ENCODE measurements at regions not wholly inside any gene's neighbourhood (a gene's known extent, or its start where the extent isn't known, plus 50 kb on each side); places are given as distances from the start of the nearest gene placed in this dataset.

- no peaks in the 10 kb centered on the region for H3K36me3 ChIP-seq (ENCODE audit: insufficient read depth, low read length)
- FAIRE-seq (no peak), DNase-seq (ENCODE audit: low read depth) (no peak)
- Mint-ChIP-seq H3K4me1 (ENCODE audit: low read depth, unreplicated experiment) (peaks cover 13% of the 10 kb centered on the region), H3K9me3 (ENCODE audit: unreplicated experiment) (no peaks in the 10 kb centered on the region), H3K36me3 (ENCODE audit: low read depth, unreplicated experiment) (no peaks in the 10 kb centered on the region), H3K27me3 (ENCODE audit: low read depth, unreplicated experiment) (no peaks in the 10 kb centered on the region), H3K4me3 (ENCODE audit: unreplicated experiment) (no peak overlapping the region), H3K27ac (ENCODE audit: unreplicated experiment) (no peak overlapping the region)
- peaks cover 4% of the 10 kb centered on the region for H3K4me1 ChIP-seq (ENCODE audit: insufficient read depth, low read length)
- no peaks in the 10 kb centered on the region for H4K20me1 ChIP-seq (ENCODE audit: insufficient read depth, low read length)
- H3K9ac ChIP-seq (ENCODE audit: low read length): no peak overlapping the region
- H3K79me2 ChIP-seq (ENCODE audit: insufficient read depth, low read length): no peaks in the 10 kb centered on the region
- H3K4me2 ChIP-seq (ENCODE audit: low read length): no peak overlapping the region
- TF ChIP-seq CTCF (IDR thresholded peaks at IDR 0.05; ENCODE audit: insufficient read depth, low read depth, low read length): no peak
- TF ChIP-seq EZH2 (IDR thresholded peaks at IDR 0.05; ENCODE audit: insufficient read depth, low read length): no peak
- H3K9me3 ChIP-seq (ENCODE audit: insufficient read depth, low read depth, low read length): no peaks in the 10 kb centered on the region
- H3K27me3 ChIP-seq (ENCODE audit: insufficient read depth, low read length): no peaks in the 10 kb centered on the region
- no peak overlapping the region for H3K27ac ChIP-seq (ENCODE audit: low read depth, low read length)
- no peak overlapping the region for H3K4me3 ChIP-seq (ENCODE audit: insufficient read depth, low read depth, low read length)
- no peak overlapping the region for H2AFZ ChIP-seq (ENCODE audit: low read depth, low read length)
Observed at GRCh38 chrX:40943093-40943641, 142.1 kb upstream of the USP9X start.

- Histone ChIP-seq H3K4me1 (ENCODE audit: insufficient read depth, low read length) (peaks cover 4% of the 10 kb centered on the region), H3K79me2 (ENCODE audit: insufficient read depth, low read length) (no peaks in the 10 kb centered on the region), H3K9ac (ENCODE audit: low read length) (no peak overlapping the region), H3K4me3 (ENCODE audit: insufficient read depth, low read depth, low read length) (no peak overlapping the region), H2AFZ (ENCODE audit: low read depth, low read length) (no peak overlapping the region), H3K27me3 (ENCODE audit: insufficient read depth, low read length) (no peaks in the 10 kb centered on the region), H3K27ac (ENCODE audit: low read depth, low read length) (peak overlapping the region; percentile 44), H4K20me1 (ENCODE audit: insufficient read depth, low read length) (no peaks in the 10 kb centered on the region), H3K36me3 (ENCODE audit: insufficient read depth, low read length) (no peaks in the 10 kb centered on the region), H3K4me2 (ENCODE audit: low read length) (no peak overlapping the region), H3K9me3 (ENCODE audit: insufficient read depth, low read depth, low read length) (no peaks in the 10 kb centered on the region)
- Mint-ChIP-seq H3K4me3 (ENCODE audit: unreplicated experiment) (no peak overlapping the region), H3K36me3 (ENCODE audit: low read depth, unreplicated experiment) (no peaks in the 10 kb centered on the region), H3K4me1 (ENCODE audit: low read depth, unreplicated experiment) (peaks cover 11% of the 10 kb centered on the region), H3K27ac (ENCODE audit: unreplicated experiment) (peak overlapping the region; percentile 49), H3K9me3 (ENCODE audit: unreplicated experiment) (no peaks in the 10 kb centered on the region), H3K27me3 (ENCODE audit: low read depth, unreplicated experiment) (no peaks in the 10 kb centered on the region)
- TF ChIP-seq CTCF (IDR thresholded peaks at IDR 0.05; ENCODE audit: insufficient read depth, low read depth, low read length): no peak
- no peak for TF ChIP-seq EZH2 (IDR thresholded peaks at IDR 0.05; ENCODE audit: insufficient read depth, low read length)
- peak; percentile 71 for FAIRE-seq
- DNase-seq (ENCODE audit: low read depth): peak; percentile 84
Observed at GRCh38 chrX:40945361-40945713, 139.9 kb upstream of the USP9X start.

- TF ChIP-seq CTCF (IDR thresholded peaks at IDR 0.05; ENCODE audit: insufficient read depth, low read depth, low read length): no peak
- TF ChIP-seq EZH2 (IDR thresholded peaks at IDR 0.05; ENCODE audit: insufficient read depth, low read length): no peak
- no peaks in the 10 kb centered on the region for H4K20me1 ChIP-seq (ENCODE audit: insufficient read depth, low read length)
- Mint-ChIP-seq H3K27ac (ENCODE audit: unreplicated experiment) (peak overlapping the region; percentile 81), H3K9me3 (ENCODE audit: unreplicated experiment) (no peaks in the 10 kb centered on the region), H3K36me3 (ENCODE audit: low read depth, unreplicated experiment) (no peaks in the 10 kb centered on the region), H3K4me3 (ENCODE audit: unreplicated experiment) (no peak overlapping the region), H3K4me1 (ENCODE audit: low read depth, unreplicated experiment) (peaks cover 11% of the 10 kb centered on the region), H3K27me3 (ENCODE audit: low read depth, unreplicated experiment) (no peaks in the 10 kb centered on the region)
- H3K79me2 ChIP-seq (ENCODE audit: insufficient read depth, low read length): no peaks in the 10 kb centered on the region
- H3K27me3 ChIP-seq (ENCODE audit: insufficient read depth, low read length): no peaks in the 10 kb centered on the region
- H3K4me1 ChIP-seq (ENCODE audit: insufficient read depth, low read length): peaks cover 4% of the 10 kb centered on the region
- DNase-seq (ENCODE audit: low read depth): peak; percentile 77
- H3K36me3 ChIP-seq (ENCODE audit: insufficient read depth, low read length): no peaks in the 10 kb centered on the region
- peak overlapping the region; percentile 20 for H3K4me2 ChIP-seq (ENCODE audit: low read length)
- no peaks in the 10 kb centered on the region for H3K9me3 ChIP-seq (ENCODE audit: insufficient read depth, low read depth, low read length)
- FAIRE-seq: peak; percentile 43
- H2AFZ ChIP-seq (ENCODE audit: low read depth, low read length): no peak overlapping the region
- no peak overlapping the region for H3K4me3 ChIP-seq (ENCODE audit: insufficient read depth, low read depth, low read length)
- H3K27ac ChIP-seq (ENCODE audit: low read depth, low read length): no peak overlapping the region
- no peak overlapping the region for H3K9ac ChIP-seq (ENCODE audit: low read length)
Observed at GRCh38 chrX:40947276-40947675, 138.0 kb upstream of the USP9X start.
